GM12873 (cell line): ENCODE measurements at regions not wholly inside any gene's neighbourhood (a gene's known extent, or its start where the extent isn't known, plus 50 kb on each side); places are given as distances from the start of the nearest gene placed in this dataset.

ENCODE experiments used
- TF ChIP-seq, protein P1 (sequence below): IDR thresholded peaks from 2 replicates; pipeline ENCODE4 v1.5.1; 2012; ENCODE audit warnings: low read depth, mild to moderate bottlenecking, moderate library complexity, low read length, control low read depth; ENCODE audit not compliant: insufficient read depth; ENCODE audit errors: missing control alignments

- TF ChIP-seq, protein P1, sequence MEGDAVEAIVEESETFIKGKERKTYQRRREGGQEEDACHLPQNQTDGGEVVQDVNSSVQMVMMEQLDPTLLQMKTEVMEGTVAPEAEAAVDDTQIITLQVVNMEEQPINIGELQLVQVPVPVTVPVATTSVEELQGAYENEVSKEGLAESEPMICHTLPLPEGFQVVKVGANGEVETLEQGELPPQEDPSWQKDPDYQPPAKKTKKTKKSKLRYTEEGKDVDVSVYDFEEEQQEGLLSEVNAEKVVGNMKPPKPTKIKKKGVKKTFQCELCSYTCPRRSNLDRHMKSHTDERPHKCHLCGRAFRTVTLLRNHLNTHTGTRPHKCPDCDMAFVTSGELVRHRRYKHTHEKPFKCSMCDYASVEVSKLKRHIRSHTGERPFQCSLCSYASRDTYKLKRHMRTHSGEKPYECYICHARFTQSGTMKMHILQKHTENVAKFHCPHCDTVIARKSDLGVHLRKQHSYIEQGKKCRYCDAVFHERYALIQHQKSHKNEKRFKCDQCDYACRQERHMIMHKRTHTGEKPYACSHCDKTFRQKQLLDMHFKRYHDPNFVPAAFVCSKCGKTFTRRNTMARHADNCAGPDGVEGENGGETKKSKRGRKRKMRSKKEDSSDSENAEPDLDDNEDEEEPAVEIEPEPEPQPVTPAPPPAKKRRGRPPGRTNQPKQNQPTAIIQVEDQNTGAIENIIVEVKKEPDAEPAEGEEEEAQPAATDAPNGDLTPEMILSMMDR: no peak
Observed at GRCh38 chr6:14968056-14968637, 277.7 kb upstream of the JARID2 start.

DNA sequence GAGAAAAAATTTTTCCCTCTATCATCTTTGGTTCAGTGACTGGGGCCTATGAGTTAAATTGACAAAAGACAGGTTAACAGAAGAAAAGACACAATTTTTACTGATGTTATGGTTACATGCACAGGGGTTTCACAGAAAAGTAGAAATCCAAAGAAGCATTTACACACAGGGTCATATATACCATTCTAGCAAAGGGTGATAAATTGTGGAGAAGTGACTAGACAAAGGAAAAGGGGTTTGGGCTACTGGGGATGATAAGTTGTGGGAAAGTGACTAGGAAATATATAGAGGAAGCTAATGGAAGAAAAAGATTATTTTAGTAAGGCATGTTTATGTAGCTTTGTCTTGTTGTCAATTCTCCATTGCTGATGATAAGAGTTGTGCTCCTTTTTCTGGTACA lies 276.7 kb upstream of the JARID2 start:
- TF ChIP-seq, protein P1: no peak

- TF ChIP-seq, protein P1: no peak
Observed at GRCh38 chr6:14972379-14973067, 273.3 kb upstream of the JARID2 start.

- TF ChIP-seq, protein P1: no peak
Observed at GRCh38 chr6:14974372-14974771, 271.5 kb upstream of the JARID2 start.

DNA sequence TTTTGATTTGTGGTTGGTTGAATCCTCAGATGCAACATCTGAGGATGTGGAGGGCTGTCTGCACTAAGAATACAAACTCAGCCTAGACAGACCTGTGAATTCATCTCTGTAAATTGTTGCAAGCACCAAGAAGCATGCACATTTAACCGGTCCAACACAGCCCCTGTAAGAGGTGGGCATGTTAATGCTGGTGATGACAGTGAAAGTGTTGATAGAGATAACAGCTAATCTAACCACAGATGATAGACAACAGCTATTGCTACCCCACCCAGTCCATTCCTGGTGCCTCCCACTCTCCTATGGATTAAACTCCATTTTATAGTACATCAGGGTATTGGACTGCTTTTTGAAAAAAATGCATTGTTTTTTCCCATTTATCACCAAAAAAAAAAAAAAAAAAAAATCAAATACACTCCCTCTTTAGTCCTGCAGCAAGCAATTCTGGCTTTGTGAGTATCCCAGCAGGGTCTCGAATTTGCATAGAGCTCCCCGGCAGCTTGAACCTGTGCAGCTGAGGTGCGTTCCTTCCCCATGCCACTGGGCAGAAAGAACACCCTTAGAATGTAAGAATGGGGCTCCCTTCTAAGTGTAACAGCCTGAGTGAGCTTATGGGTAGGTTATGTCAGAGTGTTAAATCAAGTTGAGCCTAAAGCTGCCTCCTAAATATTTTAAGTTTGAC lies 270.9 kb upstream of the JARID2 start:
- TF ChIP-seq, protein P1: no peak

GRCh38 chr6:14975471-14975817 lies 270.4 kb upstream of the JARID2 start:
- TF ChIP-seq, protein P1: no peak

- TF ChIP-seq, protein P1: no peak
Observed at GRCh38 chr6:14977747-14978382, 268.0 kb upstream of the JARID2 start.
